ENCODE measurements at regions not wholly inside any gene's neighbourhood (a gene's known extent, or its start where the extent isn't known, plus 50 kb on each side); places are given as distances from the start of the nearest gene placed in this dataset.

DNA sequence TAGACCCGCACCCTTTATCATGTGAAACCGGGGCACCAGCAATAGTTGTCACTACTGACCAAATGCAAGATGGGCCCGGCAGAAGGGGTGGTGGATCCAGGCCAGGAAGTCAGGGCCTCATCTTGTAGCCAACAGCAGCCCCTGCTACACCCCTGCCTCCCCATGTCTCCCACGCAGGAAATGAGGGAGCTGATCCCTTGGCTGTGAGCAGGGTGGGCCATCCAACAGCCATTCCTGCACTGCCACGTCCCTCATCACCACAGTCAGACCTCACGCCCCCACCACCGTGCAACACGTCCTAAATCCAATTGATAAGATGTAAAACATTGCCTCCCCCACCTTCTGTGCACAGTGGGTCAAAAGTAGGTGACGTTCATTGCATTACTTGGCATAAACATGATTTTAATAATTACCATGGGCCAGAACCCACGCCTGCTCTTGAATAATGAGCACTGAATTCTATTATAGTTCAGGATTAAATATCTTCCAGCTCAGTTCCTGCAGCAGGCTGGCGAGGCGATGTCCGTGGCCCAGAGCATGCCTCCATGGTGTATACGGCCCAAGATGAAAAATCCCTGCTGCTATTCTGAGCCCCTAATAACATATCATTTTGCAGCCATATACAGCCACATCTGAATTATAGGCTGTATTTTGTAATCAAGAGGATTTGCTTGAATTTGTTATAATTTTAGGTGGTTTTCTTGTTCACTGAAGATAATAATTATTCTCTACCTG is 1373.8 kb downstream of the BRD1 start:
- no peaks in the 10 kb centered on the region for H3K27me3 ChIP-seq (ENCODE audit: insufficient read depth)
- Mint-ChIP-seq H3K36me3 (ENCODE audit: low read depth) (no peaks in the 10 kb centered on the region), H3K27ac (no peak overlapping the region), H3K27me3 (ENCODE audit: insufficient read depth, low read depth, poor library complexity) (peaks cover 6% of the 10 kb centered on the region), H3K4me3 (no peak overlapping the region), H3K9me3 (no peaks in the 10 kb centered on the region; the same call in 2 of the 3 replicates), H3K4me1 (no peaks in the 10 kb centered on the region)
- H3K4me1 ChIP-seq (ENCODE audit: insufficient read depth) = no peaks in the 10 kb centered on the region
- H3K9me2 ChIP-seq (ENCODE audit: insufficient read depth) = no peaks in the 10 kb centered on the region
- TF ChIP-seq EZH2 (IDR thresholded peaks at IDR 0.05; ENCODE audit: low read depth, unreplicated experiment) = no peak
- no peak for TF ChIP-seq EZH2phosphoT487 (IDR thresholded peaks at IDR 0.05; ENCODE audit: unreplicated experiment)
- no peaks in the 10 kb centered on the region for H3F3A ChIP-seq (replicated peaks; ENCODE audit: low read depth)
- H3K36me3 ChIP-seq (ENCODE audit: insufficient read depth) = no peaks in the 10 kb centered on the region; the same call in 1 of the 2 replicates
- no peak for DNase-seq (ENCODE audit: low spot score)
- H3K4me2 ChIP-seq = no peak overlapping the region
- H2AFZ ChIP-seq = no peak overlapping the region
- H4K20me1 ChIP-seq (replicated peaks; ENCODE audit: insufficient read depth) = no peaks in the 10 kb centered on the region
- ATAC-seq = no peak
- H3K4me3 ChIP-seq = no peak overlapping the region
- H3K79me2 ChIP-seq (replicated peaks; ENCODE audit: insufficient read depth) = no peaks in the 10 kb centered on the region
- no peak overlapping the region for H3K27ac ChIP-seq (ENCODE audit: low read depth)

DNA sequence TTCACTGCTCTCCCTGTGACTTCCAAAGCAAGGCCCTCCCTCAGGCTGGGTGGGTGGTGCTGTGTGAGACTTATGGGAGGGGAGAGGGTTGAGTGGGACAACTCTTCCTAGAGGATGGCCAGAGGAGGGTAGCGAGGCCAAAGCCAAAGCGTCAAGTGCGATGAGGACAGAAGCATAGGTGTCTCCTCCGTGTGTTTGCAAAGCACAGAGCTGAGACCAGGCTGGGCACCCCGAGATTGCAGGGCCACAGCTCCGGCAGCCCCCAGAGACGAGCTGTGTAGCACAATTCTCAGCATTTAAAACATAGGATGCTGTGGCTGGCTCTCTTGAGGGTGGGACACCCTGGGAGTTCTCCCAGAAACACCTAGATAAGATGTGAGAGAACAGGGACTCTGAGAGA is 1374.5 kb downstream of the BRD1 start:
- no peaks in the 10 kb centered on the region for H3K4me1 Mint-ChIP-seq
- no peak overlapping the region for H3K27ac Mint-ChIP-seq
- H2AFZ ChIP-seq = no peak overlapping the region
- no peak for TF ChIP-seq ZNF331 (CRISPR knock-in tag; IDR thresholded peaks at IDR 0.05; ENCODE audit: low read depth)
- H3K27me3 Mint-ChIP-seq (ENCODE audit: insufficient read depth, low read depth, poor library complexity) = peaks cover 4% of the 10 kb centered on the region
- no peak overlapping the region for H3K4me3 ChIP-seq
- H4K20me1 ChIP-seq (replicated peaks; ENCODE audit: insufficient read depth) = no peaks in the 10 kb centered on the region
- no peaks in the 10 kb centered on the region; the same call in 2 of the 3 replicates for H3K9me3 Mint-ChIP-seq
- H3K27me3 ChIP-seq (ENCODE audit: insufficient read depth) = no peaks in the 10 kb centered on the region
- no peaks in the 10 kb centered on the region for H3K9me2 ChIP-seq (ENCODE audit: insufficient read depth)
- no peak for DNase-seq (ENCODE audit: low spot score)
- H3K4me1 ChIP-seq (ENCODE audit: insufficient read depth) = no peaks in the 10 kb centered on the region
- H3K4me3 Mint-ChIP-seq = no peak overlapping the region
- no peaks in the 10 kb centered on the region for H3K36me3 Mint-ChIP-seq (ENCODE audit: low read depth)
- no peak for ATAC-seq
- H3F3A ChIP-seq (replicated peaks; ENCODE audit: low read depth) = no peaks in the 10 kb centered on the region
- no peak overlapping the region for H3K27ac ChIP-seq (ENCODE audit: low read depth)
- no peaks in the 10 kb centered on the region for H3K79me2 ChIP-seq (replicated peaks; ENCODE audit: insufficient read depth)
- no peaks in the 10 kb centered on the region; the same call in 1 of the 2 replicates for H3K36me3 ChIP-seq (ENCODE audit: insufficient read depth)
- no peak overlapping the region for H3K4me2 ChIP-seq

DNA sequence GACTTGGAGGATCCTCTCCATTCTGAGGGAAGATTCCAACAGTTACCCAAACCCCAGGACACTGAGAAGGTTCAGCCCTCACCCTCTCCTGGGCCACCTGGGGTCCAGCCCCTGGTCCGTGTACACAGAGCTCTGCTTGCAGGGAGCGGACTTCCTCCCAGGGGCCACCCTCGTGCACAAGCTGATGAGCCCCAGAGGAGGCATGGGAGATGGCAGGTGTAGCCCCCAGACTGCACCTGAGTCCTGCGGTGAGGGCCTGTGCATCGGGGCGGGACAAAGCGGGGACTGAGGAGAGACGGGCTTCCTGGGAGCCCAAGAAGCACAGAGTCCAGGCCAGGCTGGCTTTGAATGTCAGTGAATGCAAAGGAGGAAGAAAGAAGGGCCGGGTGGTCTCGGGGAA is 1374.9 kb downstream of the BRD1 start:
- Histone ChIP-seq H3K4me1 (ENCODE audit: insufficient read depth) (no peaks in the 10 kb centered on the region), H3K27me3 (ENCODE audit: insufficient read depth) (no peaks in the 10 kb centered on the region), H3K79me2 (replicated peaks; ENCODE audit: insufficient read depth) (no peaks in the 10 kb centered on the region), H3K9me2 (ENCODE audit: insufficient read depth) (no peaks in the 10 kb centered on the region), H3K4me3 (no peak overlapping the region), H4K20me1 (replicated peaks; ENCODE audit: insufficient read depth) (no peaks in the 10 kb centered on the region), H3K4me2 (no peak overlapping the region), H3F3A (replicated peaks; ENCODE audit: low read depth) (no peaks in the 10 kb centered on the region), H3K27ac (ENCODE audit: low read depth) (no peak overlapping the region), H3K36me3 (ENCODE audit: insufficient read depth) (no peaks in the 10 kb centered on the region; the same call in 1 of the 2 replicates), H2AFZ (no peak overlapping the region)
- Mint-ChIP-seq H3K36me3 (ENCODE audit: low read depth) (no peaks in the 10 kb centered on the region), H3K4me1 (no peaks in the 10 kb centered on the region), H3K9me3 (no peaks in the 10 kb centered on the region; the same call in 2 of the 3 replicates), H3K27me3 (ENCODE audit: insufficient read depth, low read depth, poor library complexity) (peaks cover 4% of the 10 kb centered on the region), H3K4me3 (no peak overlapping the region), H3K27ac (no peak overlapping the region)
- DNase-seq (ENCODE audit: low spot score) (no peak), ATAC-seq (no peak)
- TF ChIP-seq JUNB (IDR thresholded peaks at IDR 0.05; ENCODE audit: unreplicated experiment) (no peak), ZNF462 (CRISPR knock-in tag; IDR thresholded peaks at IDR 0.05) (no peak), EZH2 (IDR thresholded peaks at IDR 0.05; ENCODE audit: low read depth, unreplicated experiment) (no peak), NANOG (IDR thresholded peaks at IDR 0.05; ENCODE audit: borderline replicate concordance) (no peak), ZNF114 (CRISPR knock-in tag; IDR thresholded peaks at IDR 0.05) (no peak), POLR2AphosphoS5 (IDR thresholded peaks at IDR 0.05; ENCODE audit: low read depth) (no peak), ZNF331 (CRISPR knock-in tag; IDR thresholded peaks at IDR 0.05; ENCODE audit: low read depth) (no peak), CTCF (conservative IDR thresholded peaks at IDR 0.05; ENCODE audit: low read depth in 2 of 2) (no peak)

Data from GM23338 (cell line).